ENCODE measurements at regions not wholly inside any gene's neighbourhood (a gene's known extent, or its start where the extent isn't known, plus 50 kb on each side); places are given as distances from the start of the nearest gene placed in this dataset.

- no peak overlapping the region for H3K27ac ChIP-seq (ENCODE audit: low read depth in 1 of 2, low read length in 2 of 2)
- no peak for TF ChIP-seq HNF4A (conservative IDR thresholded peaks at IDR 0.05)
- TF ChIP-seq, protein P1, sequence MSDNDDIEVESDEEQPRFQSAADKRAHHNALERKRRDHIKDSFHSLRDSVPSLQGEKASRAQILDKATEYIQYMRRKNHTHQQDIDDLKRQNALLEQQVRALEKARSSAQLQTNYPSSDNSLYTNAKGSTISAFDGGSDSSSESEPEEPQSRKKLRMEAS (IDR thresholded peaks at IDR 0.05), result no peak
- TF ChIP-seq NR2F2 (IDR thresholded peaks at IDR 0.05), result no peak
- TF ChIP-seq FOXA1 (IDR thresholded peaks at IDR 0.05), result no peak
- no peak for TF ChIP-seq EGR1 (IDR thresholded peaks at IDR 0.05; ENCODE audit: low read depth in 2 of 2)
- no peak for TF ChIP-seq HNF4G (IDR thresholded peaks at IDR 0.05)
- no peak for TF ChIP-seq SP1 (IDR thresholded peaks at IDR 0.05)
- no peak for TF ChIP-seq CTCF (IDR thresholded peaks at IDR 0.05; ENCODE audit: low read depth, low read length, missing input control)
- no peak for TF ChIP-seq YY1 (IDR thresholded peaks at IDR 0.05)
- TF ChIP-seq, protein P2, sequence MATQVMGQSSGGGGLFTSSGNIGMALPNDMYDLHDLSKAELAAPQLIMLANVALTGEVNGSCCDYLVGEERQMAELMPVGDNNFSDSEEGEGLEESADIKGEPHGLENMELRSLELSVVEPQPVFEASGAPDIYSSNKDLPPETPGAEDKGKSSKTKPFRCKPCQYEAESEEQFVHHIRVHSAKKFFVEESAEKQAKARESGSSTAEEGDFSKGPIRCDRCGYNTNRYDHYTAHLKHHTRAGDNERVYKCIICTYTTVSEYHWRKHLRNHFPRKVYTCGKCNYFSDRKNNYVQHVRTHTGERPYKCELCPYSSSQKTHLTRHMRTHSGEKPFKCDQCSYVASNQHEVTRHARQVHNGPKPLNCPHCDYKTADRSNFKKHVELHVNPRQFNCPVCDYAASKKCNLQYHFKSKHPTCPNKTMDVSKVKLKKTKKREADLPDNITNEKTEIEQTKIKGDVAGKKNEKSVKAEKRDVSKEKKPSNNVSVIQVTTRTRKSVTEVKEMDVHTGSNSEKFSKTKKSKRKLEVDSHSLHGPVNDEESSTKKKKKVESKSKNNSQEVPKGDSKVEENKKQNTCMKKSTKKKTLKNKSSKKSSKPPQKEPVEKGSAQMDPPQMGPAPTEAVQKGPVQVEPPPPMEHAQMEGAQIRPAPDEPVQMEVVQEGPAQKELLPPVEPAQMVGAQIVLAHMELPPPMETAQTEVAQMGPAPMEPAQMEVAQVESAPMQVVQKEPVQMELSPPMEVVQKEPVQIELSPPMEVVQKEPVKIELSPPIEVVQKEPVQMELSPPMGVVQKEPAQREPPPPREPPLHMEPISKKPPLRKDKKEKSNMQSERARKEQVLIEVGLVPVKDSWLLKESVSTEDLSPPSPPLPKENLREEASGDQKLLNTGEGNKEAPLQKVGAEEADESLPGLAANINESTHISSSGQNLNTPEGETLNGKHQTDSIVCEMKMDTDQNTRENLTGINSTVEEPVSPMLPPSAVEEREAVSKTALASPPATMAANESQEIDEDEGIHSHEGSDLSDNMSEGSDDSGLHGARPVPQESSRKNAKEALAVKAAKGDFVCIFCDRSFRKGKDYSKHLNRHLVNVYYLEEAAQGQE (IDR thresholded peaks at IDR 0.05), result no peak
- TF ChIP-seq RXRA (IDR thresholded peaks at IDR 0.05), result no peak
- TF ChIP-seq GABPA (IDR thresholded peaks at IDR 0.05 in 1 of 2, conservative IDR thresholded peaks at IDR 0.05 in 1 of 2), result no peak
- no peak for TF ChIP-seq FOXA2 (IDR thresholded peaks at IDR 0.05)
- no peak for TF ChIP-seq RAD21 (IDR thresholded peaks at IDR 0.05)
- TF ChIP-seq TAF1 (conservative IDR thresholded peaks at IDR 0.05), result no peak
- TF ChIP-seq, protein P3, sequence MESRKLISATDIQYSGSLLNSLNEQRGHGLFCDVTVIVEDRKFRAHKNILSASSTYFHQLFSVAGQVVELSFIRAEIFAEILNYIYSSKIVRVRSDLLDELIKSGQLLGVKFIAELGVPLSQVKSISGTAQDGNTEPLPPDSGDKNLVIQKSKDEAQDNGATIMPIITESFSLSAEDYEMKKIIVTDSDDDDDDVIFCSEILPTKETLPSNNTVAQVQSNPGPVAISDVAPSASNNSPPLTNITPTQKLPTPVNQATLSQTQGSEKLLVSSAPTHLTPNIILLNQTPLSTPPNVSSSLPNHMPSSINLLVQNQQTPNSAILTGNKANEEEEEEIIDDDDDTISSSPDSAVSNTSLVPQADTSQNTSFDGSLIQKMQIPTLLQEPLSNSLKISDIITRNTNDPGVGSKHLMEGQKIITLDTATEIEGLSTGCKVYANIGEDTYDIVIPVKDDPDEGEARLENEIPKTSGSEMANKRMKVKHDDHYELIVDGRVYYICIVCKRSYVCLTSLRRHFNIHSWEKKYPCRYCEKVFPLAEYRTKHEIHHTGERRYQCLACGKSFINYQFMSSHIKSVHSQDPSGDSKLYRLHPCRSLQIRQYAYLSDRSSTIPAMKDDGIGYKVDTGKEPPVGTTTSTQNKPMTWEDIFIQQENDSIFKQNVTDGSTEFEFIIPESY (IDR thresholded peaks at IDR 0.05), result no peak
- TF ChIP-seq JUND (IDR thresholded peaks at IDR 0.05), result no peak
These were observed 220.1 kb downstream of the FBXO15 start for GRCh38 chr18:73927496-73927895.

DNA sequence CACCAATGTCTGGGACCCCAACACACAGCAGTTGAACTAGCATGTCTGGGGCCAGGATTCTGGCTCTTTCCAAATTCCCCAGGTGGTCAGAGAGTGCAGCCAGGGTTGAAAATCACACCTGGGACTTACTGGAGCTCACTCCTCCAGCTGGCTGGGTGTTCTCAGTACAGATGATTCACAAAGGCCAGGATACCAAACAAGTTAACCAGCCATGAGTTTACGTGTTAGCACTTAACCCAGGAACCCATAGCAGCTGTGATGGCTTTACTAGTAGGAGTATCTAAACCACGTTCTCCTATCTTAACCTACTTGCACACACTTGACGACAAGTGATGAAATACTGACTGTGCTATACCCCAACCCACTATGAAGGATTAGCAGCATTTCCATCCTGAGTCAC is 222.8 kb downstream of the FBXO15 start:
- Histone ChIP-seq H3K9me3 (ENCODE audit: control insufficient read depth in 4 of 4, low read length in 3 of 4) (no peaks in the 10 kb centered on the region), H3K4me1 (ENCODE audit: control insufficient read depth in 4 of 4, insufficient read depth in 4 of 4, low read length in 3 of 4) (no peaks in the 10 kb centered on the region), H3K9ac (ENCODE audit: low read depth in 1 of 2, low read length in 2 of 2) (no peak overlapping the region), H3K4me3 (ENCODE audit: low read depth in 1 of 3, low read length in 3 of 3) (no peak overlapping the region), H3K27me3 (ENCODE audit: control insufficient read depth in 4 of 4, insufficient read depth in 4 of 4, low read length in 3 of 4) (peaks cover 0 to 6% (median 0%) of the 10 kb centered on the region in 4 donors), H3K36me3 (ENCODE audit: control insufficient read depth in 4 of 4, insufficient read depth in 3 of 4, low read depth in 1 of 4, low read length in 3 of 4) (no peaks in the 10 kb centered on the region), H3K27ac (ENCODE audit: low read depth in 1 of 2, low read length in 2 of 2) (no peak overlapping the region)
- DNase-seq (ENCODE audit: low spot score), result no peak
- no peak for TF ChIP-seq YY1 (IDR thresholded peaks at IDR 0.05)
- TF ChIP-seq HNF4A (conservative IDR thresholded peaks at IDR 0.05), result no peak
- no peak for TF ChIP-seq SP1 (IDR thresholded peaks at IDR 0.05)
- TF ChIP-seq GABPA (IDR thresholded peaks at IDR 0.05 in 1 of 2, conservative IDR thresholded peaks at IDR 0.05 in 1 of 2), result no peak
- TF ChIP-seq NR2F2 (IDR thresholded peaks at IDR 0.05), result no peak
- no peak for TF ChIP-seq JUND (IDR thresholded peaks at IDR 0.05)
- no peak for TF ChIP-seq CTCF (IDR thresholded peaks at IDR 0.05; ENCODE audit: low read depth, low read length, missing input control)
- TF ChIP-seq TAF1 (conservative IDR thresholded peaks at IDR 0.05), result no peak
- TF ChIP-seq RXRA (IDR thresholded peaks at IDR 0.05), result no peak
- TF ChIP-seq, protein P3 (IDR thresholded peaks at IDR 0.05), result no peak
- TF ChIP-seq, protein P1 (IDR thresholded peaks at IDR 0.05), result no peak
- 69% methylated on average over 3 of the region's 3 CpGs for WGBS

More at GRCh38 chr18:73927496-73927895, 220.1 kb downstream of the FBXO15 start:
- Histone ChIP-seq H3K27me3 (ENCODE audit: control insufficient read depth in 4 of 4, insufficient read depth in 4 of 4, low read length in 3 of 4) (peaks cover 0 to 2% (median 0%) of the 10 kb centered on the region in 4 donors), H3K4me1 (ENCODE audit: control insufficient read depth in 4 of 4, insufficient read depth in 4 of 4, low read length in 3 of 4) (no peaks in the 10 kb centered on the region), H3K9me3 (ENCODE audit: control insufficient read depth in 4 of 4, low read length in 3 of 4) (no peaks in the 10 kb centered on the region), H3K36me3 (ENCODE audit: control insufficient read depth in 4 of 4, insufficient read depth in 3 of 4, low read depth in 1 of 4, low read length in 3 of 4) (no peaks in the 10 kb centered on the region), H3K9ac (ENCODE audit: low read depth in 1 of 2, low read length in 2 of 2) (no peak overlapping the region), H3K4me3 (ENCODE audit: low read depth in 1 of 3, low read length in 3 of 3) (no peak overlapping the region)
- WGBS, result 67% methylated on average over 2 of the region's 2 CpGs
- DNase-seq (ENCODE audit: low spot score), result no peak

All from liver (tissue), 8 donors.